ENCODE measurements at regions not wholly inside any gene's neighbourhood (a gene's known extent, or its start where the extent isn't known, plus 50 kb on each side); places are given as distances from the start of the nearest gene placed in this dataset.

DNA sequence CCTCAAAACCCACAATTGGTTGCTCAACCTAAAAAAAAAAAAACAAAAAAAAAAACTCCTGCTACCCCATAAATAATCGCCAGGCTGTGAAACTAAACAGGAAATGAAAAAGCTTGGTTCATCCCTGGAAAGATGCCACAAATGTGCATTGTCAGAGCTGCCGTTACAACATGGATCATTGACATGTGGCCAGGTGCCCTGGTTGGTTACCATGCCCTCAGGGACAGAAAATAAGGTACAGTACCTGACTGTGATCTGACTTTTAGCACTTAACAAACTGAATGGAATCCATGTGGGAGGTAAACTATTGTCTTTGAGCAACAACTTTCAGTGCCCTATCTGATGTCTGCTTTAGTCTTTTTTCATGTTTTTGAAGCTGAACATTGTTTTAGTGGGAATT lies 118.0 kb upstream of the RPL34 start:
- no peak overlapping the region for H3K4ac ChIP-seq (ENCODE audit: low read depth, low read length)
- WGBS (ENCODE audit: extremely low coverage, insufficient coverage, insufficient read length), result no CpG with 5 or more reads among the region's 2 CpGs
- H3K27ac ChIP-seq (ENCODE audit: low read depth, low read length), result no peak overlapping the region
- H2BK5ac ChIP-seq (ENCODE audit: low read depth, low read length, poor library complexity), result no peak overlapping the region
- H3K14ac ChIP-seq (ENCODE audit: low read length), result no peak overlapping the region
- no peak overlapping the region for H3K9ac ChIP-seq (ENCODE audit: low read length)
- H3K23ac ChIP-seq (ENCODE audit: low read length), result no peak overlapping the region
- no peaks in the 10 kb centered on the region for H3K4me1 ChIP-seq (ENCODE audit: control insufficient read depth in 1 of 2, insufficient read depth in 2 of 2, low read length in 2 of 2)
- no peaks in the 10 kb centered on the region for H3K79me2 ChIP-seq (ENCODE audit: control insufficient read depth, insufficient read depth, low read length, poor library complexity)
- no peak overlapping the region for H4K91ac ChIP-seq (ENCODE audit: low read depth, low read length)
- no peak overlapping the region for H3K18ac ChIP-seq (ENCODE audit: low read length)
- H3K4me2 ChIP-seq (ENCODE audit: low read length), result no peak overlapping the region
- H3K9me3 ChIP-seq (ENCODE audit: insufficient read depth, low read depth, low read length), result peaks cover 3% of the 10 kb centered on the region
- H3K36me3 ChIP-seq (ENCODE audit: control insufficient read depth in 1 of 2, insufficient read depth in 2 of 2, low read length in 2 of 2), result no peaks in the 10 kb centered on the region
- H3K79me1 ChIP-seq (ENCODE audit: low read length), result no peaks in the 10 kb centered on the region
- no peak overlapping the region for H4K12ac ChIP-seq (ENCODE audit: low read depth, low read length)
- no peak overlapping the region for H4K8ac ChIP-seq (ENCODE audit: low read depth, low read length)
- no peak overlapping the region for H2BK12ac ChIP-seq (ENCODE audit: low read length)
- H2BK120ac ChIP-seq (ENCODE audit: insufficient read depth, low read length, poor library complexity), result no peak overlapping the region
- H2AK5ac ChIP-seq (ENCODE audit: low read length), result no peak overlapping the region
- H3K4me3 ChIP-seq (ENCODE audit: low read depth, low read length), result no peak overlapping the region
- H2AFZ ChIP-seq (ENCODE audit: insufficient read depth, low read length, poor library complexity), result no peak overlapping the region
- DNase-seq, result peak; percentile 37 to 57
- H3K27me3 ChIP-seq (ENCODE audit: insufficient read depth, low read length), result no peaks in the 10 kb centered on the region

DNA sequence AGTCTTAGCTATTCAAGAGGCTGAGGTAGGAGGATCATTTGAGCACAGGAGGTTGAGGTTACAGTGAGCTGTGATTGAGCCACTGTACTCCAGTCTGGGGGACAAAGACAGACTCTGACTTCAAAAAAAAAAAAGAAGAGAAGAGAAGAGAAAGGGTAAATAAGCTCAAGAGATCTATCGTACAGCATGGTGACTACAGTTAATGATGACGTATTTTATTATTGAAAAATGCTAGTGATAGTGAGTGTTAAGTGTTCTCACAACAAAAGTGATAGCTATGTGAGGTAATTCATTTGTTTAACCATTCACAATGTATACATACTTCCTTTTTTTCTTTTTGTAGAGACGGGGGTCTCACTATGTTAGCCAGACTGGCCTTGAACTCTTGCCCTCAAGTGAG lies 121.5 kb upstream of the RPL34 start:
- Histone ChIP-seq H3K14ac (ENCODE audit: low read length) (no peak overlapping the region), H4K12ac (ENCODE audit: low read depth, low read length) (no peak overlapping the region), H3K23ac (ENCODE audit: low read length) (no peak overlapping the region), H3K9ac (ENCODE audit: low read length) (no peak overlapping the region), H3K79me2 (ENCODE audit: control insufficient read depth, insufficient read depth, low read length, poor library complexity) (no peaks in the 10 kb centered on the region), H2AK5ac (ENCODE audit: low read length) (no peak overlapping the region), H3K4ac (ENCODE audit: low read depth, low read length) (no peak overlapping the region), H3K4me1 (ENCODE audit: control insufficient read depth in 1 of 2, insufficient read depth in 2 of 2, low read length in 2 of 2) (no peaks in the 10 kb centered on the region), H2BK12ac (ENCODE audit: low read length) (no peak overlapping the region), H2AFZ (ENCODE audit: insufficient read depth, low read length, poor library complexity) (no peak overlapping the region), H3K4me2 (ENCODE audit: low read length) (no peak overlapping the region), H3K36me3 (ENCODE audit: control insufficient read depth in 1 of 2, insufficient read depth in 2 of 2, low read length in 2 of 2) (no peaks in the 10 kb centered on the region), H2BK5ac (ENCODE audit: low read depth, low read length, poor library complexity) (no peak overlapping the region), H3K27me3 (ENCODE audit: insufficient read depth, low read length) (no peaks in the 10 kb centered on the region), H3K79me1 (ENCODE audit: low read length) (no peaks in the 10 kb centered on the region), H4K91ac (ENCODE audit: low read depth, low read length) (no peak overlapping the region), H3K27ac (ENCODE audit: low read depth, low read length) (no peak overlapping the region), H4K8ac (ENCODE audit: low read depth, low read length) (no peak overlapping the region), H2BK120ac (ENCODE audit: insufficient read depth, low read length, poor library complexity) (no peak overlapping the region), H3K4me3 (ENCODE audit: low read depth, low read length) (no peak overlapping the region), H3K18ac (ENCODE audit: low read length) (no peak overlapping the region), H3K9me3 (ENCODE audit: insufficient read depth, low read depth, low read length) (peaks cover 3% of the 10 kb centered on the region)
- no CpG with 5 or more reads among the region's 3 CpGs for WGBS (ENCODE audit: extremely low coverage, insufficient coverage, insufficient read length)
- no peak for DNase-seq

DNA sequence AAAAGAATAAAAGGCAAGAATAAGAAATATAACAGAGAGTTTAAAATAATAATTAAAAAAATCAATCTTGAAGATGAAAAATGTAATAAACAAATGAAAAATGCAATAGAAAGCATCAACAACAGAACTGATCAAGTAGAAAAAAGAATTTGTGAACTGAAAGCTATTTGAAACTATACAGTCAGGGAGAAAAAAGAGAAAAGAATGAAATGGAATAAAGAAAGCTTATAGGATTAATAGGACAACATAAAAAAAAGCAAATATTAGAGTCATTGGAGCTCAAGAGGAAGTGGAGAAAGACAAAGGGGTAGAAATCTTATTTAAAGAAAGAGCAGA lies 126.8 kb upstream of the RPL34 start:
- Histone ChIP-seq H2AK5ac (ENCODE audit: low read length) (no peak overlapping the region), H3K79me2 (ENCODE audit: control insufficient read depth, insufficient read depth, low read length, poor library complexity) (no peaks in the 10 kb centered on the region), H2BK12ac (ENCODE audit: low read length) (no peak overlapping the region), H3K27me3 (ENCODE audit: insufficient read depth, low read length) (no peaks in the 10 kb centered on the region), H3K4me1 (ENCODE audit: control insufficient read depth in 1 of 2, insufficient read depth in 2 of 2, low read length in 2 of 2) (no peaks in the 10 kb centered on the region), H3K14ac (ENCODE audit: low read length) (no peak overlapping the region), H3K23ac (ENCODE audit: low read length) (no peak overlapping the region), H4K91ac (ENCODE audit: low read depth, low read length) (no peak overlapping the region), H2BK120ac (ENCODE audit: insufficient read depth, low read length, poor library complexity) (no peak overlapping the region), H3K9ac (ENCODE audit: low read length) (no peak overlapping the region), H2AFZ (ENCODE audit: insufficient read depth, low read length, poor library complexity) (no peak overlapping the region), H3K4me3 (ENCODE audit: low read depth, low read length) (no peak overlapping the region), H2BK5ac (ENCODE audit: low read depth, low read length, poor library complexity) (no peak overlapping the region), H3K4ac (ENCODE audit: low read depth, low read length) (no peak overlapping the region), H3K79me1 (ENCODE audit: low read length) (no peaks in the 10 kb centered on the region), H3K36me3 (ENCODE audit: control insufficient read depth in 1 of 2, insufficient read depth in 2 of 2, low read length in 2 of 2) (no peaks in the 10 kb centered on the region), H4K12ac (ENCODE audit: low read depth, low read length) (no peak overlapping the region), H3K18ac (ENCODE audit: low read length) (no peak overlapping the region), H3K27ac (ENCODE audit: low read depth, low read length) (no peak overlapping the region), H3K9me3 (ENCODE audit: insufficient read depth, low read depth, low read length) (no peaks in the 10 kb centered on the region), H3K4me2 (ENCODE audit: low read length) (no peak overlapping the region), H4K8ac (ENCODE audit: low read depth, low read length) (no peak overlapping the region)
- no peak for DNase-seq

DNA sequence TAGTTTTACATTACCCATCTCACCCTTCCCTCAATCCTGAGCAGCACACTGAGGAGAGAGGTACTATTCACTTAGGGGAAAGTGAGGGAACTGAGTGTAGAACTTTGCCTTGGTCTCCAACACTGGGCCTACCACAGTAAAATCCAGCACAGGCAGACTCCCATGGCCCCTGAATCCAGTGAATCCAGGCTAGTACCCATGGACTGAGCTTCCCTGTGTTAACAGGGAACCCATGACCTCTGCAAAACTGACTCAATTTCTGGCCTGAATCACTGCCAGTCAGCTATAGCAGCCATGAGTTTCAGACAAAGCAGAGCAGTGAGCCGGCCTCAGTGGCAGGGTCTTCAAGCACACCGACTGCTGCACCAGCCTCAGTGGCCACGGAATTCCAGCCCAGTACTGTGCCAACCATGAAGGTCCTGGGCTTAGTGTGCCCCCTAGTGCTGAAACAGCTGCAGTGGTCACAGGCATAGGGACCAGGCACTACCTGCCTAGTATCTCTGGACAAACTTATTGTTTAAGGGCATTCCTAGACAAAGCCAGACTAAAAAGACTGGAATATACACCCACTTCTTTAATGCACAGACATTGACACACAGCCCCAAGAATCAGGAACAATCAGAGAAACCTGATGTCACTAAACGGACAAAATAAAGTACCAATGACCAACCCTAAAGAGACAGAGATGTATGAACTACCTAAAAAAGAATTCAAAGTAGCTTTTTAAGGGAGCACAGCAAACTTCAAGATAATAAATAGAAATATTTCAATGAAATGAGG lies 127.4 kb upstream of the RPL34 start:
- Histone ChIP-seq H2AFZ (ENCODE audit: insufficient read depth, low read length, poor library complexity) (no peak overlapping the region), H4K8ac (ENCODE audit: low read depth, low read length) (no peak overlapping the region), H3K18ac (ENCODE audit: low read length) (no peak overlapping the region), H3K4me1 (ENCODE audit: control insufficient read depth in 1 of 2, insufficient read depth in 2 of 2, low read length in 2 of 2) (no peaks in the 10 kb centered on the region), H2BK5ac (ENCODE audit: low read depth, low read length, poor library complexity) (no peak overlapping the region), H3K36me3 (ENCODE audit: control insufficient read depth in 1 of 2, insufficient read depth in 2 of 2, low read length in 2 of 2) (no peaks in the 10 kb centered on the region), H3K79me2 (ENCODE audit: control insufficient read depth, insufficient read depth, low read length, poor library complexity) (no peaks in the 10 kb centered on the region), H3K14ac (ENCODE audit: low read length) (no peak overlapping the region), H3K27ac (ENCODE audit: low read depth, low read length) (no peak overlapping the region), H3K4ac (ENCODE audit: low read depth, low read length) (no peak overlapping the region), H3K23ac (ENCODE audit: low read length) (no peak overlapping the region), H2BK12ac (ENCODE audit: low read length) (no peak overlapping the region), H2AK5ac (ENCODE audit: low read length) (no peak overlapping the region), H4K12ac (ENCODE audit: low read depth, low read length) (no peak overlapping the region), H3K9me3 (ENCODE audit: insufficient read depth, low read depth, low read length) (no peaks in the 10 kb centered on the region), H3K4me3 (ENCODE audit: low read depth, low read length) (no peak overlapping the region), H3K27me3 (ENCODE audit: insufficient read depth, low read length) (no peaks in the 10 kb centered on the region), H3K4me2 (ENCODE audit: low read length) (no peak overlapping the region), H3K79me1 (ENCODE audit: low read length) (no peaks in the 10 kb centered on the region), H4K91ac (ENCODE audit: low read depth, low read length) (no peak overlapping the region), H3K9ac (ENCODE audit: low read length) (no peak overlapping the region), H2BK120ac (ENCODE audit: insufficient read depth, low read length, poor library complexity) (no peak overlapping the region)
- peak in 1 of 2 donors; percentile 27 for DNase-seq
- WGBS (ENCODE audit: extremely low coverage, insufficient coverage, insufficient read length), result no CpG with 5 or more reads among the region's 4 CpGs

Data from trophoblast cell (in vitro differentiated cells and primary cell).